NCI-H2171 treated with DMSO at 0.1 percent for 48 hours (cell line): ENCODE measurements at regions not wholly inside any gene's neighbourhood (a gene's known extent, or its start where the extent isn't known, plus 50 kb on each side); places are given as distances from the start of the nearest gene placed in this dataset.
"Not testable (repeated sequence)": the region's sequence is repeated elsewhere in the genome, so short reads cannot be mapped to it uniquely, and the experiment has no call there.

Experiments used
- DNase-seq: peaks from one replicate; lab custom pipeline; 2025; lab: John Stamatoyannopoulos, UW

DNA sequence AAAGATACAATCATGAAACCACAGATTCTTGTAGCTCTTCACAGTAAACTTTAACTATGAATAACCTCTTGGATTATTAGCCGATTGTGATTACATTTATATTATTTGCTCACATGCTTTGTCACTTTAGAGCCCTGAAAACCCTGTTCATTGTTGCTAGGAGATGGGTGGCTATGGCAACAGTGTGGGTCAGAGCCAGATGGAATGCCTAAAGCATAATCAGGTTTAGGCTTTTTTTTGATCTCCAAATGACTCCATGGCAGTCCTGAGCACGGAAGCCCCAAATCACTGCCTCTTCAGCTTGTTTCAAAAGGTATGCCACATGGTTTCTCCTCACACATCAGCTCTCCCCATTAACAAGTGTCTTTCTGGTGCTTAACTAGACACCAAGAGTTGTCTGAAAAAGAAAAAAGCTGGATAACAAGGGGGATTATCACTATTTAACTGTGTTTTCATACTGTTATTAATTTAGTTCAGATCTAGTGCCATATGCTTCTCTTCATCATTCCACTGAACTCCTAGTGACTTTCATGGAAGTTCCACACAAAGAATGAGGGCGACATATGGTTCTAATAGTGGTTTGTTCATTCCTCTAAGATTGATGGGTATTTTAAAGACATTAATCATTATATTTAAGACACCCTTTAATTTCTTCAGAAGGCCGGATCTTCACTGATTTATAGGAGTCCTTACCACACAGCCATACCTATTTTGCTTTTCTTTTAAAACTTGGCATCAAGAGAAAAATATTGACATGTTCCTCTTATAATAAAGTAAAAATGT, 88.8 kb upstream of the PAM start:
- peak; percentile 63 for DNase-seq

DNA sequence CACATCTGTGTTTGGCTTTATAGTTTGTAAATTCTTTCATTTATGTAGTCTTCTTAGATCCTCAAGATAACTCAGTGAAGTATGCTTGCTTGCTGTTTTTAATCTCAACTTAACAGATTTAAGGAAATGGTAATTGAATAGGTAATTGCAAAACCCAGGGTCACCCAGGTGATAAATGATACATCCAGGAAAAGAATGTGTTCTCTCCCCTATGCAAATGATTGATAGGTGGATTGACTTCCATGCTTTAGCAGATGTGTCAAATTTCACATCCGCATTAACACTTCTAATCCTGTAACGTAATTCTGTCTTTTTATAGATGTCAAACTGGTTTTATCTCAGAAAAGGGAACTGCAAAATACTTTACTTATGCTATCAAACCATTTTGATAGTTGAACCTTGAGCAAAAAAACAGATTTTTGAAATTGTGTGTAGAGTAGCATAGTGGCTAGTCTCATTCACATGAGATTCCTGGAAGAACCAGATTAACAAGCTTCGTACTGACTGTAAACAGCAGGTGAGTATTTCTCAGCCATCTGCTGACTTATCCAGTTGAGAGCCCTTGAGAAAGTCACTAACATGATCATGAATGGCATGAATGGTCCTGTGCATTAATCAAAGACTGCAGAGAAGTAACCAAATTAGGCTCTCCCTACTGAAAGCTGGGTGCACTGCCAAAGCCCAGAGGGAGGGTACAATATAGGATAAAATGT, 86.7 kb upstream of the PAM start:
- DNase-seq: peak; percentile 83

DNA sequence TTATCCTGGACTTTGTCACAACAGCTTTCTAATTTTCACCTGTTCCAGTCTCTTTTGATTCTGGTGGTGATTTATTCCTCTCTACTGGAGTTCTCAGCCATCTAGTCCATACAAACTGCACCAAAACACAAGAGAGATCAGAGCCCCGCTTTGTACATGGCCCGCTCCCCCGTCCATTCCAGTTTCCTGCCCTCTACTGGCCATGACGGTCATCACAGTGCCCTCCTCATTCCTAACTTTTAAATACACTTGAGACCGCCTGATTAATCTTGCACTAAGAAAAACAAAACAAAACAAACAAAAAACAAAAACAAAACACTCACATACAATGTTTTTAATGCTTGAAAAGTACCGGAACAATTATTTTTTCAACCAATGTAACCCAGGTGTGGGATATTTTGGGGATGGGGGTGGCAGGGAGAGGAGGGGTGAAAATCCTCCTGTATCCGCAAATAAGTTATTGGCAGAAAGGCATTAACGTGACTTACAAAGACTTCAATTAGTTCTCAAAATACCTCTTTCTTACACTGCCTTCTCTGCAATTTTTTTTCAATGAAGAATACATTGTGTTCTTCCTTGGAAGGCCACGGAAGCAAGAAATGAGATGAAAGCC, 84.8 kb upstream of the PAM start:
- DNase-seq: no peak

DNA sequence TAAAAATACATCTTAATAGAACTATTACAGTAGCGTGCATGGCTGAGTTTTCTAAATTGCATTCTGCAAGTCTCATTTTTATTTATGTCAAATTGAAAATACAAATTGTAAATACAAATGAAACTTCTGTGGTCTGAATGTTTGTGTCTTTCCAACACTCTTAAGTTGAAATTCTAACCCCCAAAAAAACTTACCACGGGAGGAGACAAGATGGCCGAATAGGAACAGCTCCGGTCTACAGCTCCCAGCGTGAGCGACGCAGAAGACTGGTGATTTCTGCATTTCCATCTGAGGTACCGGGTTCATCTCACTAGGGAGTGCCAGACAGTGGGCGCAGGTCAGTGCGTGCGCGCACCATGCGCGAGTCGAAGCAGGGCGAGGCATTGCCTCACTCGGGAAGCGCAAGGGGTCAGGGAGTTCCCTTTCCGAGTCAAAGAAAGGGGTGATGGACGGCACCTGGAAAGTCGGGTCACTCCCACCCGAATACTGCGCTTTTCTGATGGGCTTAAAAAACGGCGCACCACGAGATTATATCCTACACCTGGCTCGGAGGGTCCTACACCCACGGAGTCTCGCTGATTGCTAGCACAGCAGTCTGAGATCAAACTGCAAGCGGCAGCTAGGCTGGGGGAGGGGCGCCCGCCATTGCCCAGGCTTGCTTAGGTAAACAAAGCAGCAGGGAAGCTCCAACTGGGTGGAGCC, 83.9 kb upstream of the PAM start:
- DNase-seq: not testable (repeated sequence)

DNA sequence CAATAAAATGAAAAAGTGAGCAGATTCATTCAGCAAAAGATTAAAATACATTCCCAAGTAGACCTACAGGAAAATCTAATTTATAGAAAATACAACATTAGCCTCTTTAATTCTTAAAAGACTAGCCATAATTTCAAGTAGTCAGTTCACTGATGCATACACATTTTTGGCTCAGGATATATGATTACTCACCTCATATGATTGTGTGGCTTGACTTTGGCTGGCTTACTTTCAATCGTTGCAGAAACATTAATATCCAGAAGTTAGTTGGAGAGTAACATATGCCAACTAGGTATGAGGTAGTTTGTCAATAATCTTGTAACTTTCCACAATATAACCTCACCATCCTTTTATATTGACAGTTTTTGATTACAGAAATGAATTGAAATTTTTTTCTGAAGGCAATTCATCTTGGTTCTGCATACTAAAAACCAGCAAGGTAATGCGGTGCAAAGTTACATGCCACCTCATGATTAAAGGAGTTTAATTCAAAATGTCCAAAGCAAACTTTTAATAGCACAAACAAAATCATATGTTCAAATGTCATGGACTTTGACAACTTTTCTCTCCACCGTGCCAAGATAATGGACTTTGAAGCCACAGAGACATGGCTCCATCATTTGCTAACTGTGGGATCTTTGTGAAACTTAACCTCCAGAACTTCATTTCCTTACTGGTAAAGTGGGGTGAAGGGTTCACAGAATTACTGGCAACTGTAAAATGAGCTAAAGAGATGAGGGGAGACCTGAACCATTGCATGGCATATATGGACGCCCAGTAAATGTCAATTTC, 76.6 kb upstream of the PAM start:
- DNase-seq: peak; percentile 1

DNA sequence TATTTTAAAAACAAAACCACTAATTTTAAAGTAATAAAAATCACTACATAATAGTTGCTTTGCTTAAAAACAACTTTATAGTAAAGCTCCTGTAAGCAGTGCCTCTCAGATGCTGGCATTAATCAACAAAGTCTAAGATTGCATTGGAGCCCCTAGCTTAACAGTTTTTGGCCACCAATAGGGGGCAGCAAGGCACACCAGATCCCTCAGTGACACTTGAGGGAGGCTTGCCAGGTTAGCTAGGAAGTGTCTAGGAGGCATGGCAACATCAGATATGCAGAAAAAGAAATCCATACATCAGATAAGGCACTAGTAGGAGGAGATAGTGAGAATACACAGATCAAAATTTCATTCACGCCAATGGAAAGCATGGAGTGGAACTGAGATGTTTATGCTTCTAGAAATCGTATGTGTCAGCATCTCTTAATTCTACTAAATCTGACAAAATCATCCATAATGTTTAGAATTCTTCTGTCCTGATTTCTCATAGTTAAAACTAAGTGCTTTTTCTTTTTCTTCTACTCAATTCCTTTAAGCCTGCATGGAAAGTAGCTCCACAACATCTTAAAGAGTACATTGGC, 73.6 kb upstream of the PAM start:
- peak; percentile 48 for DNase-seq

DNA sequence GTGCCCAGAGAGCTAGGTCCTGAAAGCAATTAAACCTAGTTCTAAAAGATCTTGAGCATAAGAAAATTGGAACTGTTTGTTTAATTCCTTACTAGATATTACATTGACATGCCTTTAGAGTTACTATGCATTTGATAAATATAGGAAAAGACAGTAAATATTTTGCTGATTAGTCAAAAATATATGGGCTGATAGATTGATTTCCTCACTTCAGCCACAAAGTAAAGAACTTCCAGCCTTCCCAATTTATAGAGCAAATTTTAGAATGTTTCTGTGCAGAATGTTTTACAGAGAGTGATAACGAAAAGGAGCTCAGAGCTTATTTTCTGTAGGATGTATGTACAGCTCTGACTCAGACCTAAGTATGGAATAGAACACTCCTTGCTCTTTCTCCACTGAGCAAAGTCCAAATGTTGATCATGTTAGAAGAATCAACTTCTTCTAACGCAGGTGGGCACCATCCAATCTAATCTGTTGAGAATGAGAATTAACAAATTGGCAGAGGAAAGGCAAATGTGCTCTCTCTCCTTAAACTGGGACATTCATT, 72.9 kb upstream of the PAM start:
- DNase-seq: no peak

DNA sequence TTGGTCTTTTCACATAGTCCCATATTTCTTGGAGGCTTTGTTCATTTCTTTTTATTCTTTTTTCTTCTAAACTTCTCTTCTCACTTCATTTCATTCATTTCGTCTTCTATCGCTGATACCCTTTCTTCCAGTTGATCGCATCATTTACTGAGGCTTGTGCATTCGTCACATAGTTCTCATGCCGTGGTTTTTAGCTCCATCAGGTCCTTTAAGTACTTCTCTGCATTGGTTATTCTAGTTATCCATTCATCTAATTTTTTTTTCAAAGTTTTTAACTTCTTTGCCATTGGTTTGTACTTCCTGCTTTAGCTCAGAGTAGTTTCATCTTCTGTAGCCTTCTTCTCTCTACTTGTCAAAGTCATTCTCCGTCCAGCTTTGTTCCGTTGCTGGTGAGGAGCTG, 67.0 kb upstream of the PAM start:
- DNase-seq: not testable (repeated sequence)

DNA sequence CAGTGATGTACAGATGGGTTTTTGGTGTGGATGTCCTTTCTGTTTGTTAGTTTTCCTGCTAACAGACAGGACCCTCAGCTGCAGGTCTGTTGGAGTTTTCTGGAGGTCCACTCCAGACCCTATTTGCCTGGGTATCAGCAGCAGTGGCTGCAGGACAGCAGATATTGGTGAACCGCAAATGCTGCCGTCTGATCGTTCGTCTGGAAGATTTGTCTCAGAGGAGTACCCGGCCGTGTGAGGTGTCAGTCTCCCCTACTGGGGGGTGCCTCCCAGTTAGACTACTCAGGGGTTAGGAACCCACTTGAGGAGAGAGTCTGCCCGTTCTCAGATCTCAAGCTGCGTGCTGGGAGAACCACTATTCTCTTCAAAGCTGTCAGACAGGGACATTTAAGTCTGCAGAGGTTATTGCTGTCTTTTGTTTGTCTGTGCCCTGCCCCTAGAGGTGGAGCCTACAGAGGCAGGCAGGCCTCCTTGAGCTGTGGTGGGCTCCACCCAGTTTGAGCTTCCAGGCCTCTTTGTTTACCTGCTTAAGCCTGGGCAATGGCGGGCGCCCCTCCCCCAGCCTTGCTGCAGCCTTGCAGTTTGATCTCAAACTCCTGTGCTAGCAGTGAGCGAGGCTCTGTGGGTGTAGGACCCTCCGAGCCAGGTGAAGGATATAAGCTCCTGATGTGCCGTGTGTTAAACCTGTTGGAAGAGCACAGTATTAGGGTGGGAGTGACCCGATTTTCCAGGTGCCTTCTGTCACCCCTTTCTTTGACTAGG, 66.3 kb upstream of the PAM start:
- DNase-seq: not testable (repeated sequence)

DNA sequence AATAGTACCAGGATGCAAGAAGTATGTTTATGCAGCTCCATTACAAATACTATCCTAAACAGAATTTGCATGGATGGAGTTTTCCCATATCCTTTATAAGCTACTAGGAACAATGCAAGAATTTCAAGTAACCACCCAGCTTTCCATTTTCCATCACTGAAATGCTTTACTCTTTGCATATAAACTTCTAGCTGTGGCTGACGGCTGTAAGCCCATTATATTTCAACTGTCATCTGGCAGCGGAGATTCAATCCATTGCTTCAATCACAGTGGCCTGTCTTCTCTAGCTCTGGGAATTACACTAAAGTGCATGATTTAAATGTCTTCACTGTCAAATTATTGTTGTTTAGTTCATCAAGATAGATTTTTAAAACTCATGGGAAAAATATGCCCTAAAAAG, 64.2 kb upstream of the PAM start:
- DNase-seq: no peak

DNA sequence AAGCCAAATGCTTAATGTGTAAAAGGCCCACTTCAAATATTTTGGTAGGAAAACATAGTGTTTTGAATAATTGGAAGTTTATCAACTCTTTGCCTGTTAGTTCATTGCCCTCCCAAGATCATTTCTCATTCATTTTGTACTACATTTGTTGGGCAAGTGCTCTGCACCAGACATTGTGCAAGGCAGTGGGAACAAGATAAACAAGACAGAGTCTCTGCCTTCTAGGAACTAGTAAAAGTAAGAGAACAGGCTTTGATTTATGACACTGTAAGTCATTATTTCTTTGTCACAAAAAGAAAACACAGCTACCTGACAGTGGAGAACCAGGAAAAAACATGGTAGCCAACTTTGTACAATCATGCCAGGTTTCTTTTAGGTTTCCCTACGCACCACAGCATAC, 63.7 kb upstream of the PAM start:
- no peak for DNase-seq

DNA sequence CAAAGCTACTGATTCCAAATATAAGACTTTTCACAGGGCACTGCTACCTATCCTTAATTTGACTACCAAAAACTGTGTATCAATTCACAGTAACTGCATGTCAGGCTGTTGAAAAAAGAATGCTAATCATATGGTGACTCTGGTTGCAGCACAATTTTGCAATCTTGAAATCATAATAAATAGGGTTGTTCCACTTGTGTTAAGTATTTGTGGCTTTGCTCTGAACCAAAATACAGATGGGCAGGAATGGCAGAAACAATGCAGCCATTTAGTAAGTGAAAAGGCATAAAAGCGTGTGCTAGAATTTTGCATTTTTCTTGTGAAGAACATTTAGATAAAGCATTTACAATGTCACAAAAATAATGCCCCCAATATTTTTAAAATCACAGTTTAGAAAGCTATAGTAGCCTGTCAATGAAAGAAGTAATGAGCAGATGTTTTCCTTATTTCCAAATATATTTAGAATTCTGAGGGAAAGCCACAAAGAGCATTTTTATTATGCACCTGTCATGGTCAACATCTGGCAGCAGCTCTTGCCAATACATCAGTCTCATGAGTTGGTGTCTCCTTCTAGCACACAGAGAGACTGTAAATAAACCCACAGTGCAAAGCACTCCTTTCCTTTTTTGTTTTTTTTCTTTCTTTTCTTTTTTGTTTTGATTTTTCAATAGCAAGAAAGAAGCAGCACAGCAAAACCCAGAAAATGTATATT, 54.8 kb upstream of the PAM start:
- no peak for DNase-seq

DNA sequence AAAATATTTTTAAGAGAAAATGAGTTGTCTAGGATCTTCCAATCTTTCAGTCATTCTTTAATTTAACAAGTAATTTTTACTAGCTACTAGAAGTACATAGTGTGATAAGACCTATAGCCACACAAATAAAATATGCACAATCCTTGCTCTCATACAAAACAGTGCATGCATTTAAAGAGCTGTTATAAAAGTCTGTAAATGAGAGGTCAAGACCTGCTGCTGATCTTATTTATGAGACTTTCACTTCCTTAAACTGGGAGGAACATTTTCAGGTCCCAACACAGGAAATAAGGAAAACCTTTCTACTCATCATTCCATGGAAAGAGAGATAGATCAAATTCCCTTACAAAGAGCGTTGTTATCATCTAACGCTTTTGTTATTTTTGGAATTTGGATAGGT, 54.2 kb upstream of the PAM start:
- DNase-seq: no peak

DNA sequence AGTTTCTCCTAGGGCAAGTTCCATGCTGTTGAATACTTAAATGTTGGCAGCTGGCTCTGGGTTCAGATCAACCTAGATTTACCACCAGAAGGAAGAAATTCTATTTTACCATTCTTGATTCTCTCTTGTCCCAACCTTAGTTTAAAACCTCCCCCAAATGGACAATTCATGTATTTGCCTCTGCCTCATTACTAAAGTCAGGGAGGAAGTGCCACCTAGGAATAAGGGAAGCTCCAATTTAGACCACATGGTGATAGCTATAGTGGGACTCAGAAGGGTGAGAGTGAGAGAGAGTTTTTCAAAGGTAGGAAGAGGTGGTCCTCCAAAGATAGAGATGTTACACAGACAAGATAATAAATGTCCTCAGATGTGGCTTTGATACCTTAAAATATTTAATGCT, 53.4 kb upstream of the PAM start:
- no peak for DNase-seq
